Prostate gland (tissue), 2 donors: ENCODE measurements at regions not wholly inside any gene's neighbourhood (a gene's known extent, or its start where the extent isn't known, plus 50 kb on each side); places are given as distances from the start of the nearest gene placed in this dataset.

Source experiments
- POLR2A ChIP-seq: fragments of 450-650 bp; IDR thresholded peaks from one replicate; pipeline ENCODE4 v1.6.1; 2016; ENCODE audit warnings: antibody characterized with exemption, mild to moderate bottlenecking
- TF ChIP-seq, protein P1 (sequence below), 4 experiments: fragments of 200-600 bp in 2 of 4; fragments of 450-650 bp in 2 of 4; sonication (generic) in 2 of 4; IDR thresholded peaks; 1 replicate in 3 of 4; 2 replicates in 1 of 4; pipeline ENCODE4 v1.5.1; 2016 to 2019; ENCODE audit warnings: antibody characterized with exemption in 4 of 4, mild to moderate bottlenecking in 2 of 4, moderate library complexity in 2 of 4

DNA sequence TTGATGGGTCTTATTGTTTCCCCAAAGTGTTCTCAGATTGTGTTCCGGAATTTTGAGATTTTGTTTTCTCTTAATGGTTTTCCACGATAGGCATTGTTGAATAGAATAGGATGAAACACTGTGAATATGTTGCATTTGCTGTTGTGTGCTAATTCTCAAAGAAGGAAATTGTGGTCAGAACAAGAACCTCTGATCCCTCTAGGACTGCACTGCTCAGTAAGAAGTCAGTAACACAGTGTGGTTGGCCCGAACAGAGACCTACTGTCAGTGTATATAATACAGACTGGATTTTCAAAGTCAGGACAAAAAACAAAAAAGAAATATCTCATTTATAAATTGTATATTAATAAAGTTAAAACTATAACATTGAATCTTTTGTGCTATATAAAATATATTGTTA is 494.8 kb downstream of the MAT2B start:
- TF ChIP-seq, protein P1, sequence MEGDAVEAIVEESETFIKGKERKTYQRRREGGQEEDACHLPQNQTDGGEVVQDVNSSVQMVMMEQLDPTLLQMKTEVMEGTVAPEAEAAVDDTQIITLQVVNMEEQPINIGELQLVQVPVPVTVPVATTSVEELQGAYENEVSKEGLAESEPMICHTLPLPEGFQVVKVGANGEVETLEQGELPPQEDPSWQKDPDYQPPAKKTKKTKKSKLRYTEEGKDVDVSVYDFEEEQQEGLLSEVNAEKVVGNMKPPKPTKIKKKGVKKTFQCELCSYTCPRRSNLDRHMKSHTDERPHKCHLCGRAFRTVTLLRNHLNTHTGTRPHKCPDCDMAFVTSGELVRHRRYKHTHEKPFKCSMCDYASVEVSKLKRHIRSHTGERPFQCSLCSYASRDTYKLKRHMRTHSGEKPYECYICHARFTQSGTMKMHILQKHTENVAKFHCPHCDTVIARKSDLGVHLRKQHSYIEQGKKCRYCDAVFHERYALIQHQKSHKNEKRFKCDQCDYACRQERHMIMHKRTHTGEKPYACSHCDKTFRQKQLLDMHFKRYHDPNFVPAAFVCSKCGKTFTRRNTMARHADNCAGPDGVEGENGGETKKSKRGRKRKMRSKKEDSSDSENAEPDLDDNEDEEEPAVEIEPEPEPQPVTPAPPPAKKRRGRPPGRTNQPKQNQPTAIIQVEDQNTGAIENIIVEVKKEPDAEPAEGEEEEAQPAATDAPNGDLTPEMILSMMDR (IDR thresholded peaks at IDR 0.05): no peak
- TF ChIP-seq POLR2A: no peak
